COR-L47 (cell line): ENCODE measurements at regions not wholly inside any gene's neighbourhood (a gene's known extent, or its start where the extent isn't known, plus 50 kb on each side); places are given as distances from the start of the nearest gene placed in this dataset.
"Not testable (repeated sequence)": the region's sequence is repeated elsewhere in the genome, so short reads cannot be mapped to it uniquely, and the experiment has no call there.

Experiments used
- DNase-seq: peaks from one replicate; lab custom pipeline; 2025; lab: John Stamatoyannopoulos, UW

DNA sequence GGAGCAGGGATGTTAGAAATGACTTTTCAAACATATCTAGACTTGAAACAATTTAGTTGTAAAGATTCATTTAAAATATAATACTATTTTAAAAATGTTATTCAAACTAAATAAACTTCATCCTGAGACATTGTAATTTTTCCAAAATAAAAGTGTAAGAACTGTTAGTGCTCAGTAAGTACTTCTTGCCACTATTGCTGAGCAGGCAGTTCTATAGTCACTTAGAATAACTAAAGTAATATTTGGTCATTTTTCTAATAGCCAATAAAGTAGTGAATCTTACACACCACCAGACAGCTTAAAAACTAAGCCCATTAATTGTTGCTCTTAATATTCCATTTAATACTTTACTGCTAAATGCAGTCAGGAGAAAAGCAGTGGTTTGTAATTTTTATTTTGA, 1120.0 kb upstream of the CDH10 start:
- DNase-seq = no peak

DNA sequence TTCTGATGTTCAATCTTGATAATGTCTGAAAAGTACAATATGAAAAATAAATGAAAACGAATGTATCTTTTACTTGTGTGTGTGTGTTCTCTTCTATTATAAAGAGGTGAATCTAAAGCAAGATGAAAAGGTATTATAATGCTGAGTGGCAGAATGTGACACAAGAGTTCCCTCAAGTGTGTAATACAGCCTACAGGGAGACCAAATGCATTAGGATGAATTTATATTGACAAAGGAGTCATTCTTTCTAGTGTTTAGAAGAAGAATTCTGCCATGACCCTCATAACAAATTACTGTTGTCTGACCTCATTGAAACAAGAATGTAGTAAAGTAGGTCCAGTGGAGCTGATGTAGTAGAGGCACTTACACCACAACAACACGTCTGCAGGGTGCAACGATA, 1119.0 kb upstream of the CDH10 start:
- no peak for DNase-seq

DNA sequence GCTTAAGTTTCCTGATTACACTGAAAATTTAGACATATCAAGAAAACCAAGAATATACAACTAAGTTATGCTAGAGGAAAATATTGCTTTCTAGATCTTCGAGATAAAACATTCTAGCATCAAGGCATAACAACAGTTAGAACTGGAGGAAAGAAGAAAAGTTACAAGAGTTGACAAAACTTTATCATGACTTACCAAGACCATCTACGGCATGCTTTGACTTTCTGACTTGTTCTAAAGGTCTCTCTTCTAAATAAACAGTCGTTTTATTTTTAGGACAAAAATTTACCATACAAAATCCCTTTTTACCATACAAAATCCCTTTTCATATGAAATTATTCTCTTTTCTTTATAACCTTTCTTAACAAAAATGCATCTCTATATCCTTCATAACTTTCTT, 1110.1 kb upstream of the CDH10 start:
- no peak for DNase-seq

DNA sequence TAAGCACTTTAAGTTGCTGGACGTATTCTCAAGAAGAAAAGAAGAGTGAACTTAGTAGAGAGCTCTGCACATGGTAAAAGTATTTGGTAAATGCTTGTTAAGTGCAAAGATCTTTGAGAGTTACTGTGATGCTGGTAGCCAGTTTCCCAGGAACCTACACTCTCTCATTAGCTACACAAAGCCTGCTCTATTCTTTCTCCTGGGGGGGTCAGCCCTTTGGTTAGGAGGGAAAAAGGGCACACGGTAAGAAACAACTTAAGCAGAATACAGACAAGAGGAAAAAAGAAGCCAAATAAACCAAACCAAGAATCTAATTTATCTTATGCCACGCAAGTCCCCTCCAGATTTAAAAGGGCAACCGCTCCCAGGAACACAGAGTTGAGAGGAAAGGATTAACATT, 1100.1 kb upstream of the CDH10 start:
- no peak for DNase-seq

DNA sequence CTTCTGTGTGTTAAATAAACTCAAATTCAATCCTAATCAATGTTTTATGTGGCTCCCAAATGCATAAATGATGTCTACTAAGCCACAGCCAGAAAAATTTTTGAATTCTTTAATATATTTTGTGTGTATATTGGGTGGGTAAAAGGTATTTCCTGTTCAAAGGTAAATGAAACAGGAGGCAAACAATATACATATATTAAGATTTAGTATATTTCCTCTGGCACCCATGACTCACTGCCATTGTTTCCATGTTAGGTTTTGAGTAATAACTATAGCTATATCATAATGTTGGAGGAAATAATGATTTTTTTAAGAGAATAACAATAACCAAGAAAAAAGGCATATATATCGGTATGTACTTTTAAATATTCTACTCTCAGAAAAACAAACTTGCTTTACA, 1071.9 kb upstream of the CDH10 start:
- no peak for DNase-seq

DNA sequence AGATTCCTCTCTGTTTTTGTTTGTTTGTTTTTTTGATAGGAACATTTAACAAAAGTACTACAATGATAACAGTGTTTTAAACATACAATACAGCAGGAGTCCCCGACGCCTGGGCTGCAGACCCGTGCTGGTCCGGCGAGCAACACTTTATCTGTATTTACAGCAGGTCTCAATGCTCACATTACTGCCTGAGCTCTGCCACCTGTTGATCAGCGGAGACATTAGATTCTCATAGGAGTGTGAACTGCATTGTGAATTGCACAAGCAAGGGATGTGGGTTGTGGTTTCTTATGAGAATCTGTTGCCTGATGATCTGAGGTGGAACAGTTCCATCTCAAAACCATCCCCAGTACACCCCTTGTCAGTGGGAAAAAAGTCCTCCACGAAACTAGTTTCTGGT, 1068.5 kb upstream of the CDH10 start:
- no peak for DNase-seq

DNA sequence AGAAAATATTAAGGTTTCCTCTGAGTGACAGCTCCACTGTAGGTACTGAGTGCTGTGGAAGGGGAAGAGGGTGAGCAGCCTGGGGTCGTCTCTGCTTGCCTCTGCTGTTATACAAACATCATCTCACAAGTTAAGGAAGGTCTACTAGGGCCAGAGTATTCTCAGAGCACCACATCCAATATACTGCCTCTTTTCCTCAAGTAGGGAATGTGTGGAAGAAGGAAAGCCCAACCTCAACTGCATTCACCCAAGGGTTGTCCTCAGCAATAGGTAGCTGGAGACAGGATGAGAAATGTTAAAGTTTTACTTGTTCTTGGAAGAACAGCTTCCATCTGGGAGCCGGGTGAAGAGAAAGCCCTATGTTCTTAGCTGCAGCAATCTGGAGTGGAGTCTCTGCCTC, 1062.3 kb upstream of the CDH10 start:
- DNase-seq = no peak

DNA sequence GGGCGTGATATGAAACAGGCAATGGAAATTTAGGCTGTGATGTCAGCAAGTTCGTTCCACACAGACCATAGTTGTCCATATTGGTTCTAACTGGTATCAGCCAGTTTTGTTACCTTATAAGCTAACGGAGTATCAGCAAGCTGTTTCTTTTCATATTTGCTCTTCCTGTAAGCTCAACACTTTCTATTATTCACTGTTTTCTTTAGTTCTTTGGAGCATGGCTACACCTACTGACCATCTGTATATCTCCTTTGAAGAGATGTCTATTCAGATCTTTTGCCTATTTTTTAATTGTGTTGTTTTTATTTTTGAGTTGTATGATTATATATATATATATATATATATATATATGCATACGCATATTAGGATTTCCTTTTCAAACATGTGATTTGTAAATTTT, 1057.2 kb upstream of the CDH10 start:
- no peak for DNase-seq

DNA sequence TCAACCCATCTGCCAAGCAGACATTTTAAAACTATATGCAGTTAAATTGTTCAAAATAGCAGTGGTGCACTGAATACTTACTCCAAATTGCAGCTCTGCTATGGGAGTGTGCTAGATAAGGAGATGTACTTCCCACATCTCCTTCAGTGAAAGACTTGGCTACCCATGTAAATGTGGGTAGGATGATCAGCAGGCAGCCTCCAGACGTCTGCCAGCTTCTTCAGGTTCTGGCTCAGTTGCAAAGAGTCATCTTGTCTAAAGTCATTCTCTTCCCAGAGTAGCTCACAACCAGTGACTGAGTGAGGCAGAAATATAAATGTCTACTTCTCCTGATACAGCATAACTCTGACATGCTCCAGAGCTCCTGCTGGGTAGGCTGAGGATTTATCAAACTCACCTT, 1050.0 kb upstream of the CDH10 start:
- no peak for DNase-seq

DNA sequence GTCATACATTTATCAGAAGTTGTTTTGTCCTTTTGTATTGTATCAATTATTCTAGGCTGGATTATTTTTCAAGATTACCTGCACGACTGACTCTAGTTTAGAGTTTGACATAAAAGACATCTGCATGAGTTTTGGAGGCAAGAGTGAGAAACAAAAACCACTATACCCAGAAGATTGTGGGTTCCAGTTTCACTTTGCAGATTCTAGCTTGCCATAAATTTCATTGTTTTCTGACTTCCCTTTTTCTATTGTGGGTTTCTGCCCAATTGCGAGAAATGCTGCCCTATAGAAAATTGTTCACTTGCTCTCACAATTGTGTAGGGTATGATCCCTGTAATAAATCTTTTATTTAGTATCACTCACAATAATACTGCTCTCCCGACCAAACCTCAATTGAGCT, 1043.4 kb upstream of the CDH10 start:
- no peak for DNase-seq

DNA sequence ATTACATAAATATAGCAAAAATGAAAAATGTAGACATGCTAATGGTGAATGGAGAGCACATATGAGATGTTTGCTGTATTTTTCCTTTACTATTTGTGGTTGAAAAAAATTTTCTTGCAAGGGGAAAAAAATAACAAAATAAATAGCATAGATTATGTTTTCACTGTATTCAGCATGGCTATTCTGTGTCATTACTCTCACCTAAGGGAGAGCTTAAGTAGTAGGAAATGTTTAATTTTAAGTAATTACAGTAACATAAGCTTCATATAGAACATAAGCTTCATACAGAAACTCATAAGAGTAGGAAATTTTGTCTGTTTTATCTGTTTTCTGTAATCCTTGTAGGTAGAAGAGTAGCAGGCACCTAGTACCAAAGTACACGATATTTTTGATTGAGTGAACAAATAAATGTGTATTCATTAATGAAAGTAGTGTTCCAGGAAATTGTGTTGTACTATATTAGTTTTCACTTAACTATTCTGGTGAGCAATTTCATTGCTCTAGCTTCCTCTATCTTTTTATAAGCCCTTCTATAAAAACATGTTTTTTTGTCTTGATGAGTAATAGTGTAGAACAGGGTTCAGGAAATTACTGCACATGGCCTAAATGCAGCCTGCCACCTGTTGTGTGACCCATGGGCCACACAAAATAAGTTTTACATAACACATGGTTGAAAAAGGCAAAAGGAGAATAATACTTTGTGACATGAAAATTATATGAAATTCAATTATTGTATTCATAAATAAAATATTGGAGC, 1025.0 kb upstream of the CDH10 start:
- DNase-seq = no peak

DNA sequence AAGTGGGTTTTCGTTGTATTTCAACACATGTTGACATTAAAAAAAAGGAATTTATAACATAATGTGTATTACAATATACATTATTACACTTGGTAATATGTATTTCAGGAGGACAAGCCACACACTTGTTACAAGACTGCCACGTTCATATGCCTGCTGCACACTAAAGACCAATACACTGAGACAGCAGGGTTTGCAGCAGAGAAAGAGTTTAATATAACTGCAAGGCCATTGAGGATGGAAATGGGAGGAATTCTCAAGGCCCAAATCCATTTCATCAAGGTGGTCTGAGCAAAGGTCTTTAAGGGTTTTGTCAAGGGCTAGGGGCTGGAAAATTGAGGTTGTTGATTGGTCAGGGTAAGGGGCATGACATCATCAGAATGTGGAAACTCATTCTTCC, 1017.8 kb upstream of the CDH10 start:
- no peak for DNase-seq

DNA sequence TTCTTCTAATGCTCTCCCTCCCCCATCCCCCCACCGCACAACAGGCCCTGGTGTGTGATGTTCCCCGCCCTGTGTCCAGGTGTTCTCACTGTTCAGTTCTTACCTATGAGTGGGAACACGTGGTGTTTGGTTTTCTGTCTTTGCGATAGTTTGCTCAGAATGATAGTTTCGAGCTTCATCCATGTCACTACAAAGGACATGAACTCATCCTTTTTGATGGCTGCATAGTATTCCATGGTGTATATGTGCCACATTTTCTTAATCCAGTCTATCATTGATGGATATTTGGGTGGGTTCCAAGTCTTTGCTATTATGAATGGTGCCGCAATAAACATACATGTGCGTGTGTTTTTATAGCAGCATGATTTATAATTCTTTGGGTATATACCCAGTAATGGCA, 1005.5 kb upstream of the CDH10 start:
- DNase-seq = not testable (repeated sequence)

DNA sequence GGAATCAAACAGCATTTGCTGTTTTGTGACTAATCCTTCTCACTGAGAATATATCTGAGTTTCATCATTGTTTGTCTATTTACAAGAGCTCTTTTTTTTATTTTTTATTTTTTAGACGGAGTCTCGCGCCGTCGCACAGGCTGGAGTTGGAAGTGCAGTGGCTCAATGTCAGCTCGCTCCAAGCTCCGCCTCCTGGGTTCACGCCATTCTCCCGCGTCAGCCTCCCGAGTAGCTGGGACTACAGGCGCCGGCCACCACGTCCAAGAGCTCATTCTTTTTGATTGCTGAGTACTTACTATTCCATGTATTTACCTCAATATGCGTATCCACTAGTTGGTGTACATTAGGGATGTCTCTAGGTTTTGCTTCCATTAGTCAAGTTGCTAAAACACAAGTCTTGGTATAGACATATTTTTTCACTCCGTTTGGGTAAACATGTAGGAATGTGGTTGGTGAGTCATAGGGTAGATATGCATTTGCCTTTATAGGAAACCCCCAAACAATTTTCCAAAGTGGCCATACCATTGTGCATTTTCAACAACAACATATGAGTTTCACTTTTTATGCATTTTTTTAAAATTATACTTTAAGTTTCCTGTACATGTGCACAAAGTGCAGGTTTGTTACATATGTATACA, 1005.0 kb upstream of the CDH10 start:
- no peak for DNase-seq

DNA sequence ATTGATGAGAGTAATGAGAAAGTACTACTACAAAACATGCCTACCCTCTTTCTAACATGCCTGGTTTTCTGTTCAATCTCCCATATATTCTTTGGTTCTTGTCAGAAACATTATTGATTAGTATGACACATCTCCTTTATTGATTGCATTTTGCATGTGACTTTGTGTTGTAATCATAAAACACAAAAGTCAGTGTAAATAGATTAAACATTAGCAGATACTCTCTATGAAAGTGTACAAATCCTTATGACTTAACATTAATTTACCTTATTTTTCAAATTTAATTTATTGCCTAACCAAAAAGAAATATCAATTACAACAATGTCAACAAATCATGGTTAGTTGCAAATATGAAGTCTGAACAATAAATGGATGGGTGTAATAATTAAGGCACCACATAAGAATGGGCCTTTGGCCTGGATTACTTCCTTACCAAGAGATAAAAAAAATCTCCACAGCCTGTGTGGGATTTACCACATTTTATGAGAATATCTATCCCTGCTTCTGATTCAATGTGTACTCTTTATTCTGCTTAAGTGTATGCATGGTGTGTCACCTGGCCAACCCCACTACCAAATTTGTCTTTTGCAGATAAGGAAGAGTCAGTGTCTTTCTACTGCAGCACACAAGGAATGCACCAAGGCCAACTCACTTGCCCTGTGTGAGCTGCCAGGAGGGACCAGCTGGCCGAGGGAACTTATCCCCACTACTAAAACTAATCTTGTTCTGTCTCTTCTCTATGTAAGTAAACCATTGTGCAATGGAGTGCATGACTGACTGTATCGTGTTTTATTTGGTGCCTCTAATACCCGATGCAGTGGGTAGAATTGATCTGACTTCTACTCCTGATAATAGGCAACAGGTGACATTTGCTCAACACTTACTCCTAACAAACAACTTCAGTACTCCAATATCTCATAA, 1001.9 kb upstream of the CDH10 start:
- no peak for DNase-seq

DNA sequence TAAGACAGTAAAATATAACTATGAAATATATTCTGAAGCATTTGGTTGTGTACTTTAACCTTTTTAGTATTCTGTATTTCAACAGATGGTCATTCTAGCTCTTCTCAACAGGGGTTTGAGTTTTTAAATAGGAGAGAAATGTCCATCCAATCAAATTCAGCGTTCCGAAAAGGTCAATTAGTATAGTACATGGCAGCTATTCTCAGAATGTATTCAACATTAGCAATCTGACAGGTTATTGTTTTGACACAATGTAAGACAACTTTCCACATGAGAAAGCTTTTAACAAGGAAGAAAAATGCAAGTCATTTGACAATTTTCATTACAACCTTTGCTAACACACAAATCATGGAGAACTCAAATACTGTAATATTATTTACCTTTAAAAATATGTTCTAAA, 996.3 kb upstream of the CDH10 start:
- DNase-seq = no peak

DNA sequence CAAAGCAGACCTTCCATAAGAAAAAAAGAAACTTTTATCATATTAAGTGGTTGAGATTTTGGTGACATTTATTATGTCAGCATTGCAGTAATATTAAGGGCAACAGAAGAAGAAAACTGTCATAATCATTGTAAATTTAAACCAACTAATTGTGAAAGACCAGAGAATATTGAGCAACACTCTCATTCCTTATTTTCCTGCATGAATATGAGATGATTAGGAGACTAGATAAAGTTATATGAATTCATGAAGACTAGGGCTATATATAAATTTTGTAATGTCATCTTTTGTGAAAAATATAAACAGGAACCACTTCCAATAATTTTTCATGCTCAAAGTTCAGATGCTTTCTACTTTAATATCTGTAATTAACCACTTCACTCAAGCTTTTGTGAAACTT, 974.5 kb upstream of the CDH10 start:
- DNase-seq = no peak

DNA sequence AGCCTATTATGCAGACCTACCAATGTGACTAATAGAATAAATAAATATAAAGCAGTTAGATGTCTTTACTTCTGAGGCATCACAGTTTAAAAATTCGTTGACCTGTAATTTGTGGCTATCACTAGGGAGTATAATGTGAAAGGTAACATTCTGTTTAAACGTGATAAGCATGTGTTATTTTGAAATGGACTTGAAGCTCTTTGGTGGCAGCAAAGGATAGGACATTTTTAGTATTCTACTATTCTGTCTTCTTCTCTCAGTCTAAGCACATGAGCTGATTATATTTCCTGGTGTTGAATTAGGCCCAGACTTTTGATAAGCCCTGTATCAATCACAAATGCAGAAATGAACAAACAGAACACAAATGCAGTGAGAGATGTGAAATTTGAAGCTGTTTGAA, 974.0 kb upstream of the CDH10 start:
- no peak for DNase-seq

DNA sequence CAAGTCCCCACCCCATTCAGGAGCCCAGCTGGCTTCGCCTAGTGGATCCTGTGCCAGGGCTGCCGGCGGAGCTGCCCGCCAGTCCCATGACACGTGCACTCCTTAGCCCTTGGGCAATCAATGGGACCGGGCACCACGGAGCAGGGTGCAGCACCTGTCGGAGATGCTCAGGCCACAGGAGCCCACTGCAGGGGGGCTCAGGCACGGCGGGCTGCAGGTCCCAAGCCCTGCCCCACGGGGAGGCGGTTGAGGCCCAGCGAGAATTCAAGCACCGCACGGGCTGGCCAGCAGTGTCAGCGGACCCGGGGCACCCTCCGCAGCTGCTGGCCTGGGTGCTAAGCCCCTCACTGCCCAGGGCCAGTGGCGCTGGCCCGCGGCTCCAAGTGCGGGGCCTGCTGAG, 969.7 kb upstream of the CDH10 start:
- no peak for DNase-seq

DNA sequence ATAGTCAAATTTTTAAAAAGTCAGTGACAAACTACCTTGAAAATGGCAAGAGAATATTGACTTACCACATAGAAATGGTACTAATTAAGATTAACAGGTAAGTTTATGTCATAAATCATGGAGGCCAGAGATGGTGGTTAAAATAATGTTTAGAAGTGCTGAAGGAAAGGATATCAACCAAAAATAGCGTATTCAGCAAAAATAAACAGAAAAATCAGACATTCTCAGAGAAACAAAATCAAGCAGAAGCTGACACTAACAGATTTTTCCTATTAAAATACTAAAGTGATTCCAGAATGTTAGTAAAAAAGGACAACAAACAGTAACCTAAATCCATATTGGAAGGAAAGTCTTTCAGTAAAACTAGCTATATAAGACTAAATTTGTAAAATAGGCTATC, 959.9 kb upstream of the CDH10 start:
- DNase-seq = no peak

DNA sequence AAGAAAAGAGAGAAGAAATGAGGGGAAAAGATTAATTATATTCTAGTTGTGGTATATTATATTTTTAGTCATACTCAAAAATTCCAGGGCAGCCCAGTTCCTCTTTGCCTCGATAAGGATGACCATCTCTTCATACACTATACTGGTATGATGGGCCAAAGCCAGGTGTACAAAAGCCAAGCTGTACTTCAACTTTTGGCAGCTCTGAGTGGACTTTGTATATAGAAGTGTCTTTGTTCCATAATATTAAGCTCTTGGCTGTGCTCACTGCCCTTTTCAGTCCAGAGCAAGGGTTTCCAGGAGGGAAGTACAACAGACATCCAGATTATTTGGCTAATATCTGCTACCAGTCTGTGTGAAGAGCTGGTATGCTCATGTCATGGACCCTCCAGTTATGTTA, 934.3 kb upstream of the CDH10 start:
- DNase-seq = no peak

DNA sequence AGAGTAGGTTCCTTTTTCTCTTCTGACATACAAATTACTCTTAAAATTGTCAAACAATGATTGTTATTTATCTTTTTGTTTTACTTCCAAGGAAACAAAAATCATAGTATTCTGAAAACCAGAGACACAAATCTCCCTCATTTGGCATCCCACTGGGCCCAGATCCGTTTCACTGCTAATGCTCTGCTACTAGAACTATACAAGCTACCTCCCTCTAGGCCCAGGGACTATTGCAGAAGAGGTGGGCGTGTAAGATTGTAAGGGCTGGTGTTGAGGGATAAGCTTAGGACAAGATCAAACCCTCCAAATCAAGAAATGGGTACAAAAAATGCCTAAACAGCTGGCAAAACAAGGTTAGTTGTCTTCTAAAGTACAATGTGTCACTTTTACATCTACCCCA, 928.9 kb upstream of the CDH10 start:
- DNase-seq = no peak

DNA sequence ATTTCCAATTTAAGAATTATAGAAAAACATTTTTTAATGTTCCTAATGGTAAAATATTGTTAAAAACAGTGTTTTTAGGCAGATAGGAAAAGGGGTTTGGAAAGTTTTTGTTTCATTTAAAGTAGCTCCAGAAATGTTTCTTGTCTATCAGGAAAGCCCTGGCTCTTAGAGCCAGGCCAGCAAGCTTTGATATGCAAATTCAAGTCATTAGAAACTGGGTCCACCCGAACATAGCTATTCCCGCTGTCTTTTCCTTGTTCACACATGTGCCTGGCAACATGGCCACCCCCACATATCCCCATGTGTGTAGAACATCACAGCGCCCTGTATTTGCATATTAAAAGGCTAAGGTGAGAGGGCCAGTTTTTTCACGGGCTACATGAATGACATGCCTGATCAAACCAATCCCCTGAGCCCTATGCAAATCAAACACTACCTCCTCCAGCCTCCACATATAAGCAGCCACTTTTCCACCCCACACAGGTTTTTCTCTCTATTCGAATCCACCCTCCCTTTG, 925.3 kb upstream of the CDH10 start:
- no peak for DNase-seq
